ENCODE measurements at regions not wholly inside any gene's neighbourhood (a gene's known extent, or its start where the extent isn't known, plus 50 kb on each side); places are given as distances from the start of the nearest gene placed in this dataset.

DNA sequence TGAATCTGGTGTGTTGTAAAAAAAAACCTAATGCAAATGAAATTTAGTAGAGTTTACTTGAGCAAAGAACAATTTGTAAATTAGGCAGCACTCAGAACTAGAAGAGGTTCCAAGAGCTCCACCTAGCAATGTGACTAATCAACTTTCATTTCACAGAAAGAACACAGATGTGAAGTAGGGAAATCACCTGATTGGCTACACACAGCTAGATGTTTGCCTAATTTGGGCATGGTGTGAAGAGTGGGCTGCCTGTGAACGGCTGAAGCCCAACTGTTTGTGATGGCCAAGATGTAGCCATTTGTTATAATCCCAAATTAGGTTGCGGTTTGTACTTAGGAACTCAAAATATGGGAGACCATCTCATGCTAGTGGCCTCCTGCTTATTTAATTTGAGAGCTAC is 724.4 kb upstream of the SLITRK5 start:
- no peak for DNase-seq (ENCODE audit: low spot score)

DNA sequence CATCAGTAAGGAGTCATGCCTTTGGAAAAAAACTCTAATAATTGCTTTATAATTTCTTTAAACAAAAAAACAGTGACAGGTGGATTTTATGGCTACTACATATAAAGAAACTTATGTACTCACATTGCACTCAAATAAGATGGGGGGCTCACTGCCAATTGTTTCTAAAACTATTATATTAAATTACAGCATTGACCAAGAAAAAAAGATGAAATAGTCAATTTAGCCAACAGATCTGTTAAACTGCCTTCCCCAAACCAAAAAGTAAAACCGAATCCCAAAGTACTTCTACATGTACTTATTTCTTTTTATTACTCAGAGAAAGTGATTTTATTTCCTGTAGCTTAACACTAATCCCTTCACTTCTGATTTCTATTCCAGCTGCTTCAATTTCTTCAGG is 716.8 kb upstream of the SLITRK5 start:
- DNase-seq (ENCODE audit: low spot score) = no peak

DNA sequence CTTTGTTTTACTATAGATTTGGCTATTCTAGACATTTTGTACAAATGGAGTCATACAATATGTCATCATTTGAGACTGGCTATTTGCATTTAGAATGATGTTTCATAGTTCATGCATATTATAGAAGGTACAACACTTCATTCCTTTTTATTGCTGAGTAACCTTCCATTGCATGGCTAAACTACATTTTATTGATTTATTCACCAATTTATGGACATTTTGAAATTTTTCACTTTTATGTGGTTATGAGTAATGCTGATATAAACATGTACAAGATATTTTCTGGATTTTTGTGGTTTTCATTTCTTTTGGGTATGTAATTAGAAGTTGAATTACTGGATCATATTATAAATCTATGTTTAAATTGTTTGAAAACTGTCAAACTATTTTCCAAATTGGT is 710.3 kb upstream of the SLITRK5 start:
- no peak for DNase-seq (ENCODE audit: low spot score)

GRCh38 chr13:86974251-86974994 is 696.7 kb upstream of the SLITRK5 start:
- DNase-seq (ENCODE audit: low spot score) = no peak

GRCh38 chr13:86974995-86975328 is 696.2 kb upstream of the SLITRK5 start:
- no peak for DNase-seq (ENCODE audit: low spot score)

DNA sequence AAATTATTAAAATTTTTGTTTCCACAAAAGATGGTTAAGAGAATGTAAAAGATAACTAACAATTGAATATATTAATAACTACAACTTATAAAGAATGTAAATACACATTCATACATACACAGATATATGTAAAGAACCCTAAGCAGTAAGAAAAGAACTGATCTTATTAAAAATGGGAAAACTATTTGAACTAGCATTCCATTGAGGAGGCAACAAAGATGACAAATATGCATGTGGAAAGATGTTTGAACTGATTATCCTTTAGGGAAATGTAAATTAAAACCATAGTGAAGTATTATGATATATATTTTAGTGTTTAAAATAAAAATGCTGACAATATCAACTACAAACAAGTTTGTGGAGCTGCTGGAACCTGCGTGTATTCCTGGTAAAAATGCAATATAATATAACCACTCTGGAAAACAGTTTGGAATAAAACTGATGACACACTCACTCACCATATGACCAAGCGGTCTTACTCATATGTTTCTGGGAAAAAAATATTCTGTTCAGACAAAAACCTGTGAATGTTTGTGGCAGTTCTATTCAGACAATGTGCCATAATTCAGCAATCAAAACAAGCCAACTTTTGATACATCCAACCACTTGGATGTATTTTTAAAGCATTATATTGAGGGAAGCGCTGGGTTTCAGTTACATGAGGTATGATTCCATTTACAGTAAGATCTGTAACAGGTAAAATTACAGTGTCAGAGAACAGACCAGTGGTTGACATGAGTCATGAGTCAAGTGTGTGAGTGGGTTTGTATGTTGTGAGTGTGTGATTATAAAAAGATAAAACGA is 694.4 kb upstream of the SLITRK5 start:
- no peak for DNase-seq (ENCODE audit: low spot score)

- DNase-seq (ENCODE audit: low spot score) = no peak
Observed at GRCh38 chr13:86986448-86986847, 684.7 kb upstream of the SLITRK5 start.

DNA sequence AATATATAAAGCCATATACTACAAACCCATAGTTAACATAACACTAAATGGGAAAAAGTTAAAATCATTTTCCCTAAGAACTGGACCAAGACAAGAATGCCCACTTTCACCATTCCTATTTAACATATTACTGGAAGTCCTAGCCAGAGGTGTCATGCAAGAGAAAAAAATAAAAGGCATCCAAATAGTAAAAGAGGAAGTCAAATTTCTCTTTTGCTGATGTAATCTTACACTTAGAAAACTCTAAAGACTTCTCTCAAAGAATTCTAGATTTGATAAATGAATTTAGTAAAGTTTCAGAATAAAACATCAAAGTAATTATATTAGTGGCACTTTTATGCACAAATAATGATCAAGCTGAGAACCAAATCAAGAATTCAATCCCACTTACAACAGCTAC is 678.9 kb upstream of the SLITRK5 start:
- no peak for DNase-seq (ENCODE audit: low spot score)

DNA sequence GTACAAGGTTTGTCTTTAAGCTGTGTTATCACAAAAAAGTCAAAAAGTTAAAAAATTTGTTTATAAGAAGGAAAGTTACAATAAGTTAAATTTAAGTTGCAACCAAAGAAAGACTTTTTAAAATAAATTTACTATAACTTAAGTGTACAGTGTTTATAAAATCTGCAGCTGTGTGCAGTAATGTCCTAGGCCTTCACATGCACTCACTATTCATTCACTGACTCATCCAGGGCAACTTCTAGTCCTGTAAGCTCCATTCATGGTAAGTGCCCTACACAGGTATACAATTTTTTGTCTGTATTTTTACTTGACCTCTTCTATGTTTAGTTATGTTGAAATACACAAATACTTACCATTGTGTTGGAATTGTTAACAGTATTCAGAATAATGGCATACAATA is 667.9 kb upstream of the SLITRK5 start:
- no peak for DNase-seq (ENCODE audit: low spot score)

DNA sequence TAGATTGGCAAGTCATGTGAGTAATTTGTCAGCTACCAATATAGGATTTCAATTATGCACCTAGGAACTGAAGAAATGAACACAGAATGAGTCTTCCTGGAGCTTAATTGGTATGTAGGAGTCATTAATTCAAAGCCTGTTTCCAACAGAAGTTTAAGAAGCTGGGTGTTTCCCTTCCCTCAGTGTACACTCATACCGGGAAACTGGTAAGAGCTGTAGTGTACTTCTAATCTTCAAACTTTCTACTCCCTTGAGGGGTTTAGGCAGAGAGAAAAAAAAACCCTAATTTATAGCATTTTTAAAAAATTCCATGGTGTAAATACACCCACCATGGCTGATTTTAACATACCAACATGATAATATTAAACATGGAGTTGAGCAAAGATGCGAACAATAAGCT is 665.7 kb upstream of the SLITRK5 start:
- no peak for DNase-seq (ENCODE audit: low spot score)

- DNase-seq (ENCODE audit: low spot score) = no peak
Observed at GRCh38 chr13:87035526-87035925, 635.6 kb upstream of the SLITRK5 start.

- no peak for DNase-seq (ENCODE audit: low spot score)
Observed at GRCh38 chr13:87042946-87043345, 628.2 kb upstream of the SLITRK5 start.

DNA sequence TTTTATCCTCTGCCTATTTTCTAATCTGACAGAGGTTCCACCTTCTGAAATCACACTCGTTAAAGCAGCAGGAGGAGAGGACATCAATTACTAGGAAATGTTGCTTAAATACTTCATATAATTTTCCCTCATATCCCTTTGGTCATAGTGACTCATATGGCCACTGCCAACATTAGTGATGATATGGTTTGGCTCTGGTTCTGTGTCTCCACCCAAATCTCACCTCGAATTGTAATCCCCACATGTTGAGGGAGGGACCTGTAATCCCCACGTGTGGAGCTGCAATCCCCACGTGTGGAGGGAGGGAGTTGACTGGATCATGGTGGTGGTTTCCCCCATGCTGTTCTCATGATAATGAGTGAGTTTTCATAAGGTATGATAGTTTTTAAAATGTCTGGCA is 618.4 kb upstream of the SLITRK5 start:
- DNase-seq (ENCODE audit: low spot score) = no peak

- DNase-seq (ENCODE audit: low spot score) = no peak
Observed at GRCh38 chr13:87057807-87058520, 613.2 kb upstream of the SLITRK5 start.

- DNase-seq (ENCODE audit: low spot score) = no peak
Observed at GRCh38 chr13:87058786-87059329, 612.3 kb upstream of the SLITRK5 start.

DNA sequence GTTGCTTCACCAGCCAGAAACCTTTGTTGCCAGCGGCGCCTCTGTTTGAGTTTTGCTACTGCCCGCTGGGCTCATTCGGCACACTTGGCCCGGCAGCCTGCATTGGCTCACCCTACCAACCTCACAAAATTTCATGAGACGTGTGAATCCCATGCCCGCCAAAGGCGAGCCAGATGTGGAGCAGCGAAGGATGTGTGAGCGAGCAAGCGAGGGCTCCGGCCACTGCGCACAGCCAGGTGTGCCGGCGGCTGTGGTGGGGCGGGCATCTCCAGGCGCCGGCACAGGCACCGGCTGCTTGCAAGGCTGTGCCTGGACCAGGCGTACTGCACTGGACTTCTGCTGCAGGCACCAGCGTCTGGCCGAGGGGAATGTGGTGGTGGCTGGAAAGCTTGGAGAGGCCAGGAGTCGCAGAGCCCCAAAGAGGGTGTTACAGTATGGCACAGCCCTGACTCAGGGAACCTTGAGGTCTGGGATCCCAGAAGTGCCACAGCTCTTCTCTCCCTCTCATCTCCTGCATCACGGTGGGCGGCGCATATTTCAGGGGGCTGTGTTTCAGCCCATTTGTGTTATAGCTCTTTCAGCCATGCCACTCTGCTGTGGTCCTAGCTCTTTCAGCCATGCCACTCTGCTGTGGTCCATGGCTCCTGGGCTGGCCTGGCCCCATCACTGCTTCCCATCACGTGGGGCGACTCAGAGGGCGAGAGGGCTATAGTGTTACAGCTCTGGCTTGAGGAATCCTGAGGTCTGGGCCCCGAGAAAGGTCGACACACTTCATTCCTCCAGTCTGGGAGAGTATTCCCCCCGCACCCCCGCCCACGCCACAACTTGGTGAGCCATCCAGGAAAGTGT is 592.0 kb upstream of the SLITRK5 start:
- no peak for DNase-seq (ENCODE audit: low spot score)

GRCh38 chr13:87080100-87080779 is 590.9 kb upstream of the SLITRK5 start:
- no peak for DNase-seq (ENCODE audit: low spot score)

DNA sequence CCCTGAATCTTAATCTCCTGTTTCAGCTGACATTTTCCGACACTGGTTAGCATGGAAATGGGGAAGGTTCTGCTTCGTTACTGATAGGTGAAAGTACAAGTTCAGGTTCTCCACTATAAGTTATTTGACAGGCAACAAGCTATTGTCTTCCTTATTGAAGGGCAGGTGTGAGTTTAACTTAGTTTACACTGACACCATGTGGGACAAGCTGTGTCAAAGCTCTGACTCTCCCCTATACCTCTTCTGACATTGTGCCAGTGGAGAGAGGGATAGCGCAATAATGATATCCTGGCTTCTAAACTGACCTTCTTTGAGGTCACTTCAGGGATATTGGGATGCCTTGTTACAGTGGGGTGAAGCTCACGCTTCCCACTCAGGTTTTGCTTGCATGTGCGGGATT is 587.0 kb upstream of the SLITRK5 start:
- no peak for DNase-seq (ENCODE audit: low spot score)

DNA sequence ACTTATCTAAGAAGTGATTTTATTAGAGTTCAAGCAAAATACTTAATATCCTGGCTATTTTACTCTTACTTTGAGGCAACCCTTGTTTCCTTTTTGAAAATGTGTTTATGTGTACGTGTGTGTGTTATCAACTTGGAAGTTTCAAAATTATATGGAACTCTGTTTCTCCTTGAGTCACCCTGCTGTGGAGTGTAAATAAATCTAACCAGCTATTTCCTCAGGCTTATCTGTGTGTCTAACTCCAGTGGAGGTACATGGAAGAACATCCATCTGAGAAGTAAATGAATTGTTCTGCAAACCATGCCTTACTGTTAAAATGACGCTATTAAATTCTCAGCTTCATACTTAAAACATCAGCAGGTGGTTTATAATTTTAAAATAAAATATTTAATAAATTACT is 583.4 kb upstream of the SLITRK5 start:
- DNase-seq (ENCODE audit: low spot score) = no peak

DNA sequence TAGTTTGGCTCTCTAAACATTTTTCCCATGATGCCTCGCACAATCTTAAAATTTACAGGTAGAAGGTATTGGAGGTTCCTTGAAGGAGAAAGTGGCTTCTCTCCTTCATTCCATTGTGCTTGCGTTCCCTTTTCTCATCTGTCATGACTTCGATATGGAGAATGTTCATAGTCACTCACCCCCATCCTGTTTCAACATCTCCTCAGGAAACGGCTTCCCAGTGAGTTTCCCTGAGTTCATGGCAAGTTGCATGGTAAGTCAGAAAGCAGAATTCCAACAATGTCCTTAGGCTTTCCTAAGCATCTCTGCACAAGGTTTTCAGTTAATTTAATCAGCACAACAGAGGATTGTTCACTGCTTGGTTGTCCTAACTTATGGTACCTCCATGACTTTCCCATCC is 581.8 kb upstream of the SLITRK5 start:
- no peak for DNase-seq (ENCODE audit: low spot score)

- no peak for DNase-seq (ENCODE audit: low spot score)
Observed at GRCh38 chr13:87093399-87093798, 577.8 kb upstream of the SLITRK5 start.
